A673 (cell line): ENCODE measurements at regions not wholly inside any gene's neighbourhood (a gene's known extent, or its start where the extent isn't known, plus 50 kb on each side); places are given as distances from the start of the nearest gene placed in this dataset.

Source experiments
- BruUV-seq: library from RNA; stranded (reverse); fragments of 400-500 nt; replicated peaks from 2 replicates; lab custom pipeline; 2021; lab: Mats Ljungman, UMichigan
- CTCF ChIA-PET: fragments of 300-600 bp; sonication (Branson Sonifier 250); formaldehyde crosslinking; loops from one replicate; lab custom pipeline; 2022; ENCODE audit warnings: antibody characterized with exemption; lab: Charles Lee
- POLR2A ChIA-PET: fragments of 300-600 bp; sonication (Branson Sonifier 250); formaldehyde crosslinking; loops from one replicate; lab custom pipeline; 2022; ENCODE audit warnings: antibody characterized with exemption; ENCODE audit not compliant: low non-redundant PET; lab: Charles Lee
- DNase-seq: peaks from one replicate; pipeline ENCODE4 v3.0.0-alpha.2; 2015; ENCODE audit warnings: low spot score
- H3K27ac ChIP-seq: fragments of 200-600 bp; sonication (generic); 2 replicates; pipeline ENCODE4 v1.5.1; 2016; ENCODE audit warnings: mixed run types, low read depth, mild to moderate bottlenecking, mixed read lengths, antibody characterized with exemption, low read length; ENCODE audit not compliant: poor library complexity, severe bottlenecking
- H3K27me3 ChIP-seq: fragments of 200-600 bp; sonication (generic); replicated peaks from 2 replicates; pipeline ENCODE4 v1.6.1; 2017; ENCODE audit warnings: mixed run types, low read depth, mild to moderate bottlenecking, mixed read lengths, antibody characterized with exemption, low read length; ENCODE audit not compliant: insufficient read depth, poor library complexity
- H3K36me3 ChIP-seq: fragments of 200-600 bp; sonication (generic); 2 replicates; pipeline ENCODE4 v1.6.1; 2016; ENCODE audit warnings: mixed run types, mild to moderate bottlenecking, mixed read lengths, antibody characterized with exemption, low read length; ENCODE audit not compliant: insufficient read depth, poor library complexity, severe bottlenecking
- H3K4me1 ChIP-seq: fragments of 200-600 bp; sonication (generic); 2 replicates; pipeline ENCODE4 v1.6.1; 2017; ENCODE audit warnings: mixed run types, mild to moderate bottlenecking, mixed read lengths, antibody characterized with exemption, low read length; ENCODE audit not compliant: insufficient read depth, poor library complexity, severe bottlenecking
- H3K4me3 ChIP-seq: fragments of 200-600 bp; sonication (generic); 2 replicates; pipeline ENCODE4 v1.5.1; 2016; ENCODE audit warnings: low read depth, mixed run types, mild to moderate bottlenecking, mixed read lengths, low read length; ENCODE audit not compliant: poor library complexity, severe bottlenecking
- H3K9me3 ChIP-seq: fragments of 200-600 bp; sonication (generic); 2 replicates; pipeline ENCODE4 v1.6.1; 2016; ENCODE audit warnings: mixed run types, low read depth, mild to moderate bottlenecking, mixed read lengths, antibody characterized with exemption, low read length; ENCODE audit not compliant: poor library complexity, severe bottlenecking
- EZH2 ChIP-seq: fragments of 200-600 bp; sonication (generic); IDR thresholded peaks from 2 replicates; pipeline ENCODE4 v1.6.1; 2017; ENCODE audit warnings: borderline replicate concordance, low read depth, mild to moderate bottlenecking, mixed read lengths, antibody characterized with exemption, low read length; ENCODE audit not compliant: poor library complexity, severe bottlenecking
- intact Hi-C: fragments of 100-400 bp; cut with micrococcal nuclease; formaldehyde crosslinking; loops from one replicate; pipeline ENCODE4 v1.10.0; 2022; ENCODE audit not compliant: unreplicated experiment
- TF ChIP-seq, protein P1 (sequence below): fragments of 300-800, 200-600 bp; sonication (generic); conservative IDR thresholded peaks from 2 replicates; pipeline ENCODE4 v1.5.1; 2017; ENCODE audit warnings: low read depth, mild to moderate bottlenecking, antibody characterized with exemption, low read length, moderate library complexity, mixed read lengths

DNA sequence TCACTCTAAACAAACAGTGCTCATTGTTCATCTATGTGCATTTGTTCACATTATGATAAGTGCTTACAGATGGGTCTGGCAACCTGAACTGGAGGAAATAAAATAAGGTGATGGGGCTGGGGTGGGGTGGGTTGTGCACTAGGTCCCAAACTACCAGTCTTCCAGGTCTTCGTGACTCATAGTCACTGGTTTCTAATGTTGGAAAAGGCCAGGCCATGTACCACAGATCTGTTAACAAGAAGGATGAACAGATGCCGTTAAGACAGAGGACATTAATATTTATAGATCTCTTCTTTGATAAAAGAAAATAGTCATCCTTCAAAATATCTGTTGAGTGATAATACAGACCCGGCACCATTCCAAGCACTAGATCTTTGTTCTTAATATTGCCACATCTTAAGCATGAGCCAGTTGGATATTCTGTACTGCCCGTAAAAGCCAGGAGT is 71.4 kb upstream of the STARD4 start:
- intact Hi-C loops, result no loop called here
- BruUV-seq, result no TSS peak
- H3K9me3 ChIP-seq, result no peaks in the 10 kb centered on the region
- H3K4me3 ChIP-seq, result no peak overlapping the region
- no peak overlapping the region for H3K27ac ChIP-seq
- no peaks in the 10 kb centered on the region for H3K27me3 ChIP-seq
- ChIA-PET CTCF (no interaction called here), POLR2A (no interaction called here)
- no peaks in the 10 kb centered on the region for H3K36me3 ChIP-seq
- H3K4me1 ChIP-seq, result no peaks in the 10 kb centered on the region
- TF ChIP-seq EZH2, result no peak
- TF ChIP-seq, protein P1, sequence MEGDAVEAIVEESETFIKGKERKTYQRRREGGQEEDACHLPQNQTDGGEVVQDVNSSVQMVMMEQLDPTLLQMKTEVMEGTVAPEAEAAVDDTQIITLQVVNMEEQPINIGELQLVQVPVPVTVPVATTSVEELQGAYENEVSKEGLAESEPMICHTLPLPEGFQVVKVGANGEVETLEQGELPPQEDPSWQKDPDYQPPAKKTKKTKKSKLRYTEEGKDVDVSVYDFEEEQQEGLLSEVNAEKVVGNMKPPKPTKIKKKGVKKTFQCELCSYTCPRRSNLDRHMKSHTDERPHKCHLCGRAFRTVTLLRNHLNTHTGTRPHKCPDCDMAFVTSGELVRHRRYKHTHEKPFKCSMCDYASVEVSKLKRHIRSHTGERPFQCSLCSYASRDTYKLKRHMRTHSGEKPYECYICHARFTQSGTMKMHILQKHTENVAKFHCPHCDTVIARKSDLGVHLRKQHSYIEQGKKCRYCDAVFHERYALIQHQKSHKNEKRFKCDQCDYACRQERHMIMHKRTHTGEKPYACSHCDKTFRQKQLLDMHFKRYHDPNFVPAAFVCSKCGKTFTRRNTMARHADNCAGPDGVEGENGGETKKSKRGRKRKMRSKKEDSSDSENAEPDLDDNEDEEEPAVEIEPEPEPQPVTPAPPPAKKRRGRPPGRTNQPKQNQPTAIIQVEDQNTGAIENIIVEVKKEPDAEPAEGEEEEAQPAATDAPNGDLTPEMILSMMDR, result no peak
- no peak for DNase-seq

DNA sequence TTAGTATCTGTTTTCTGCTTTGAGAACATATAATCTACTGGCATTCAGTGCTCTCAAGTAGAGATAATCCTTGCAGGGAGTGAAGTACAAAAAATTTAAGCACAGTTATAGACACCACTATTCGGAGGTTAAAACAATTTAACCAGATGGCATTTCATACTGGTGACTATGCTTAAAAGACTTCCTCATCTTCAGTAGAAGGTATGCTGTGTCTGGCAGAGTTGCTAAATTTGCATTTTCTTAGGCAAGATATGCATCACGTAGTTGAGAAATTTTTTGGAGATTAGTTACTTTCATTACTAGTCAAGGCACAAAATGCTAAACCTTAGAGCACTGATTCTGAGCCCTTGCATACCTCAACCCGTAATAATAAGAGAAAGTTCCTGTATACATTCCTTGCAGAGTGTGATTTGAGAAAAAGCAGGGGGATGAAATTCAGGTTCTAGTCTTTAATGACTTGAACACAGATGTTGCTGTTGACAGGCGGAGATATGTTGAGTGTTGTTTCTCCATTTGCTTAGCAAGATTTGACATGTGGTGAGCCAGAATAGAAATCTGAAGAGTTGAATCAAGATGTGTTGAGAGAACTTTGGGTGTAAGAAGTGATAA is 70.8 kb upstream of the STARD4 start:
- BruUV-seq, result no TSS peak
- Histone ChIP-seq H3K4me3 (no peak overlapping the region), H3K27me3 (no peaks in the 10 kb centered on the region), H3K9me3 (no peaks in the 10 kb centered on the region), H3K27ac (no peak overlapping the region), H3K36me3 (no peaks in the 10 kb centered on the region), H3K4me1 (no peaks in the 10 kb centered on the region)
- intact Hi-C loops, result no loop called here
- ChIA-PET CTCF (no interaction called here), POLR2A (no interaction called here)
- TF ChIP-seq EZH2, result no peak
- TF ChIP-seq, protein P1, result no peak
- no peak for DNase-seq

GRCh38 chr5:111582451-111582850 is 70.1 kb upstream of the STARD4 start:
- Histone ChIP-seq H3K9me3 (no peaks in the 10 kb centered on the region), H3K4me1 (no peaks in the 10 kb centered on the region), H3K27ac (no peak overlapping the region), H3K36me3 (no peaks in the 10 kb centered on the region), H3K4me3 (no peak overlapping the region), H3K27me3 (no peaks in the 10 kb centered on the region)
- BruUV-seq, result no TSS peak
- intact Hi-C loops, result no loop called here
- TF ChIP-seq, protein P1, result no peak
- TF ChIP-seq EZH2, result no peak
- ChIA-PET CTCF (no interaction called here), POLR2A (no interaction called here)
- DNase-seq, result no peak
